WTC11 (cell line): ENCODE measurements at regions not wholly inside any gene's neighbourhood (a gene's known extent, or its start where the extent isn't known, plus 50 kb on each side); places are given as distances from the start of the nearest gene placed in this dataset.

ENCODE experiments used
- AFF4 ChIP-seq: sonication (generic); formaldehyde crosslinking; IDR thresholded peaks from 2 replicates; pipeline ENCODE4 v1.8.1; 2023; ENCODE audit warnings: mild to moderate bottlenecking, missing genetic modification reagents, borderline replicate concordance
- CTCF ChIP-seq: fragments of 200-600 bp; IDR thresholded peaks from 2 replicates; pipeline ENCODE4 v1.8.0; 2022; ENCODE audit warnings: antibody characterized with exemption
- HMGXB4 ChIP-seq: sonication (generic); formaldehyde crosslinking; IDR thresholded peaks from 2 replicates; pipeline ENCODE4 v1.8.1; 2023; ENCODE audit warnings: mild to moderate bottlenecking, moderate library complexity, missing genetic modification reagents
- MAX ChIP-seq: sonication (generic); formaldehyde crosslinking; IDR thresholded peaks from 2 replicates; pipeline ENCODE4 v1.8.0; 2022; ENCODE audit warnings: mild to moderate bottlenecking, missing genetic modification reagents
- NR1H2 ChIP-seq: sonication (generic); formaldehyde crosslinking; IDR thresholded peaks from 2 replicates; pipeline ENCODE4 v1.9.0; 2021; ENCODE audit warnings: mild to moderate bottlenecking, moderate library complexity, missing genetic modification reagents
- SMAD4 ChIP-seq: sonication (generic); formaldehyde crosslinking; IDR thresholded peaks from 2 replicates; pipeline ENCODE4 v1.8.0; 2022; ENCODE audit warnings: mild to moderate bottlenecking, missing genetic modification reagents
- SP1 ChIP-seq: sonication (generic); formaldehyde crosslinking; conservative IDR thresholded peaks from 2 replicates; pipeline ENCODE4 v1.8.1; 2022; ENCODE audit warnings: missing genetic modification reagents
- ZNF138 ChIP-seq: sonication (generic); formaldehyde crosslinking; conservative IDR thresholded peaks from 2 replicates; pipeline ENCODE4 v1.8.1; 2022; ENCODE audit warnings: mild to moderate bottlenecking, moderate library complexity, missing genetic modification reagents
- TF ChIP-seq, protein P1 (sequence below): sonication (generic); formaldehyde crosslinking; IDR thresholded peaks from 2 replicates; pipeline ENCODE4 v1.8.1; 2023; ENCODE audit warnings: mild to moderate bottlenecking, missing genetic modification reagents

DNA sequence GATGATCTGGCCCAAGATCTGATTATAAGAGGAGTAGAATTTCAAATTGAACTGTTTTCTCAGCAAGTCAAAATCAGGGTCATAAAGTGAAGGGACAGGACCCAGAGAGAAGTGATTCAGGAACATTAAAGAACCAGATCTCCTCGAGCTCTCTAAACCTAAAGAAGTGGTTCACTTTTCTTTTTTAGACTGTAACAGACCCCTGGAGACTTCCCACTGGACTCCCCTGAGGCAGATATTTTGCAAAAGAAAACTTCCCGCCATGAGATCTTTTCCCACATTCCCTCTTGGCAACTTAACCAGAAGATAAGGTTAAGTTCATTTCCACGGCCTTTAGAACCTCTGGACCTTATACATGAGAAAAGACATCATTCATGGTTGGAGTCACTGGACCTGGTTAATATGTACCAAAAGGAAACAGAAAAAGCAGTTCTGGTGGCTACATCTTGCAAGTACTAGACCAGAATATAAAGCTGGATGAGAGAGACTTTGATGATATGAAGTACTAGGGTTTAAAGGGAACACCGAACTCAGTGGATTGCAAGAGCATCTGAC is 1061.4 kb downstream of the MRPL39 start:
- TF ChIP-seq AFF4 (CRISPR knock-in tag) (no peak), CTCF (no peak), SP1 (no peak), SMAD4 (CRISPR knock-in tag) (no peak), MAX (CRISPR knock-in tag) (no peak), HMGXB4 (no peak), NR1H2 (CRISPR knock-in tag) (no peak), ZNF138 (CRISPR knock-in tag) (no peak)
- TF ChIP-seq, protein P1, sequence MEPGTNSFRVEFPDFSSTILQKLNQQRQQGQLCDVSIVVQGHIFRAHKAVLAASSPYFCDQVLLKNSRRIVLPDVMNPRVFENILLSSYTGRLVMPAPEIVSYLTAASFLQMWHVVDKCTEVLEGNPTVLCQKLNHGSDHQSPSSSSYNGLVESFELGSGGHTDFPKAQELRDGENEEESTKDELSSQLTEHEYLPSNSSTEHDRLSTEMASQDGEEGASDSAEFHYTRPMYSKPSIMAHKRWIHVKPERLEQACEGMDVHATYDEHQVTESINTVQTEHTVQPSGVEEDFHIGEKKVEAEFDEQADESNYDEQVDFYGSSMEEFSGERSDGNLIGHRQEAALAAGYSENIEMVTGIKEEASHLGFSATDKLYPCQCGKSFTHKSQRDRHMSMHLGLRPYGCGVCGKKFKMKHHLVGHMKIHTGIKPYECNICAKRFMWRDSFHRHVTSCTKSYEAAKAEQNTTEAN (CRISPR knock-in tag), result no peak
